ENCODE measurements at regions not wholly inside any gene's neighbourhood (a gene's known extent, or its start where the extent isn't known, plus 50 kb on each side); places are given as distances from the start of the nearest gene placed in this dataset.

- Histone ChIP-seq H3K4me2 (ENCODE audit: low read length, poor library complexity, severe bottlenecking) (no peak overlapping the region), H3K36me3 (ENCODE audit: control insufficient read depth in 1 of 2, insufficient read depth in 2 of 2, low read depth in 1 of 2, low read length in 2 of 2) (no peaks in the 10 kb centered on the region), H3K27ac (ENCODE audit: low read length, poor library complexity, severe bottlenecking) (no peak overlapping the region), H2BK15ac (ENCODE audit: low read depth, poor library complexity, severe bottlenecking) (no peak overlapping the region), H2BK12ac (ENCODE audit: low read length in 2 of 2) (no peak overlapping the region), H2AK5ac (ENCODE audit: low read length, severe bottlenecking) (no peak overlapping the region), H3K79me1 (replicated peaks; ENCODE audit: low read length, poor library complexity, severe bottlenecking) (no peaks in the 10 kb centered on the region), H4K8ac (ENCODE audit: low read length) (no peak overlapping the region), H3K27me3 (ENCODE audit: control insufficient read depth in 1 of 2, insufficient read depth in 1 of 2, low read length in 2 of 2) (no peaks in the 10 kb centered on the region), H3K14ac (ENCODE audit: low read length in 2 of 2) (no peak overlapping the region), H3K4ac (ENCODE audit: low read depth in 1 of 2, low read length in 2 of 2) (no peak overlapping the region), H4K91ac (ENCODE audit: low read length) (no peak overlapping the region), H2AFZ (ENCODE audit: low read depth, low read length) (no peak overlapping the region), H3K4me3 (ENCODE audit: insufficient read depth in 1 of 2, low read depth in 1 of 2, low read length in 2 of 2) (no peak overlapping the region), H3K9ac (ENCODE audit: low read length) (no peak overlapping the region), H3K9me3 (ENCODE audit: control insufficient read depth, low read length) (peaks cover 5% of the 10 kb centered on the region), H2BK5ac (ENCODE audit: low read depth, low read length, poor library complexity, severe bottlenecking) (no peak overlapping the region), H3K18ac (ENCODE audit: low read depth in 1 of 2, low read length in 2 of 2) (no peak overlapping the region), H3K4me1 (ENCODE audit: control insufficient read depth, insufficient read depth, low read depth, low read length) (no peaks in the 10 kb centered on the region), H3K23ac (ENCODE audit: low read length in 2 of 2) (no peak overlapping the region), H2BK120ac (ENCODE audit: low read depth, low read length) (no peak overlapping the region)
- no peak for DNase-seq
- WGBS, result 83% methylated on average over 2 of the region's 2 CpGs
These were observed 256.0 kb upstream of the SETBP1 start for GRCh38 chr18:44424645-44425035.

- Histone ChIP-seq H2BK12ac (ENCODE audit: low read length in 2 of 2) (no peak overlapping the region), H3K4me2 (ENCODE audit: low read length, poor library complexity, severe bottlenecking) (no peak overlapping the region), H2BK15ac (ENCODE audit: low read depth, poor library complexity, severe bottlenecking) (no peak overlapping the region), H2AK5ac (ENCODE audit: low read length, severe bottlenecking) (no peak overlapping the region), H4K91ac (ENCODE audit: low read length) (no peak overlapping the region), H3K9me3 (ENCODE audit: control insufficient read depth, low read length) (peaks cover 5% of the 10 kb centered on the region), H3K14ac (ENCODE audit: low read length in 2 of 2) (no peak overlapping the region), H3K4me3 (ENCODE audit: insufficient read depth in 1 of 2, low read depth in 1 of 2, low read length in 2 of 2) (no peak overlapping the region), H3K4me1 (ENCODE audit: control insufficient read depth, insufficient read depth, low read depth, low read length) (no peaks in the 10 kb centered on the region), H3K79me1 (replicated peaks; ENCODE audit: low read length, poor library complexity, severe bottlenecking) (no peaks in the 10 kb centered on the region), H2BK120ac (ENCODE audit: low read depth, low read length) (no peak overlapping the region), H3K27ac (ENCODE audit: low read length, poor library complexity, severe bottlenecking) (no peak overlapping the region), H3K36me3 (ENCODE audit: control insufficient read depth in 1 of 2, insufficient read depth in 2 of 2, low read depth in 1 of 2, low read length in 2 of 2) (no peaks in the 10 kb centered on the region), H2BK5ac (ENCODE audit: low read depth, low read length, poor library complexity, severe bottlenecking) (no peak overlapping the region), H3K9ac (ENCODE audit: low read length) (no peak overlapping the region), H4K8ac (ENCODE audit: low read length) (no peak overlapping the region), H3K27me3 (ENCODE audit: control insufficient read depth in 1 of 2, insufficient read depth in 1 of 2, low read length in 2 of 2) (no peaks in the 10 kb centered on the region), H2AFZ (ENCODE audit: low read depth, low read length) (no peak overlapping the region), H3K18ac (ENCODE audit: low read depth in 1 of 2, low read length in 2 of 2) (no peak overlapping the region), H3K23ac (ENCODE audit: low read length in 2 of 2) (no peak overlapping the region), H3K4ac (ENCODE audit: low read depth in 1 of 2, low read length in 2 of 2) (no peak overlapping the region)
- no peak for DNase-seq
- 93% methylated on average over 1 of the region's 2 CpGs for WGBS
These were observed 255.5 kb upstream of the SETBP1 start for GRCh38 chr18:44425161-44425560.

- Histone ChIP-seq H4K8ac (ENCODE audit: low read length) (no peak overlapping the region), H2BK5ac (ENCODE audit: low read depth, low read length, poor library complexity, severe bottlenecking) (no peak overlapping the region), H3K4ac (ENCODE audit: low read depth in 1 of 2, low read length in 2 of 2) (no peak overlapping the region), H2AFZ (ENCODE audit: low read depth, low read length) (no peak overlapping the region), H3K79me1 (replicated peaks; ENCODE audit: low read length, poor library complexity, severe bottlenecking) (no peaks in the 10 kb centered on the region), H3K27ac (ENCODE audit: low read length, poor library complexity, severe bottlenecking) (no peak overlapping the region), H3K36me3 (ENCODE audit: control insufficient read depth in 1 of 2, insufficient read depth in 2 of 2, low read depth in 1 of 2, low read length in 2 of 2) (no peaks in the 10 kb centered on the region), H2AK5ac (ENCODE audit: low read length, severe bottlenecking) (no peak overlapping the region), H3K4me1 (ENCODE audit: control insufficient read depth, insufficient read depth, low read depth, low read length) (no peaks in the 10 kb centered on the region), H2BK15ac (ENCODE audit: low read depth, poor library complexity, severe bottlenecking) (no peak overlapping the region), H3K4me2 (ENCODE audit: low read length, poor library complexity, severe bottlenecking) (no peak overlapping the region), H4K91ac (ENCODE audit: low read length) (no peak overlapping the region), H2BK12ac (ENCODE audit: low read length in 2 of 2) (no peak overlapping the region), H3K9ac (ENCODE audit: low read length) (no peak overlapping the region), H3K27me3 (ENCODE audit: control insufficient read depth in 1 of 2, insufficient read depth in 1 of 2, low read length in 2 of 2) (no peaks in the 10 kb centered on the region), H2BK120ac (ENCODE audit: low read depth, low read length) (no peak overlapping the region), H3K4me3 (ENCODE audit: insufficient read depth in 1 of 2, low read depth in 1 of 2, low read length in 2 of 2) (no peak overlapping the region), H3K9me3 (ENCODE audit: control insufficient read depth, low read length) (no peaks in the 10 kb centered on the region), H3K23ac (ENCODE audit: low read length in 2 of 2) (no peak overlapping the region), H3K18ac (ENCODE audit: low read depth in 1 of 2, low read length in 2 of 2) (no peak overlapping the region), H3K14ac (ENCODE audit: low read length in 2 of 2) (no peak overlapping the region)
- WGBS, result 76% methylated on average over 2 of the region's 2 CpGs
- no peak for DNase-seq
These were observed 243.1 kb upstream of the SETBP1 start for GRCh38 chr18:44437603-44438002.

DNA sequence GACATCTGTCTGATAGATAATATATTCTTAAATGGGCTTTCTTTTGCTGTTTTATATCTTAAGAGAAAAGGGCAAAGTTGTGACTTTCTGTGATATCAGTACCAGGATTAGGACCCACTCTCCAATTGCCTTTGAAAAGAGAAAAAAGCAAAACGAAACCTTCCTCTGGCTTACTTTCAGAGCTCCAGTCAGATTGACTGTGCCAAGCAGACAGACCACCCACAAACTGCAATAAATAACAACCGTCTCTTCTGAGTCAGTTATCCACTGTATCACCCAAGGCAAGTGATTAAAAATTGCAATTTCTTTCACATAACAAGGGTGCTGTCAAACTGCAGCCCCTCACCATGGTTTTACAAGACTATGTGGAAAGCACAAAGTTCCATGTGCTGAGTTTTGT, 230.5 kb upstream of the SETBP1 start:
- no peak for DNase-seq

More for the DNA sequence above, 230.5 kb upstream of the SETBP1 start:
- Histone ChIP-seq H2BK12ac (ENCODE audit: low read length in 2 of 2) (no peak overlapping the region), H4K91ac (ENCODE audit: low read length) (no peak overlapping the region), H2AFZ (ENCODE audit: low read depth, low read length) (no peak overlapping the region), H3K27me3 (ENCODE audit: control insufficient read depth in 1 of 2, insufficient read depth in 1 of 2, low read length in 2 of 2) (no peaks in the 10 kb centered on the region), H3K79me1 (replicated peaks; ENCODE audit: low read length, poor library complexity, severe bottlenecking) (no peaks in the 10 kb centered on the region), H2BK15ac (ENCODE audit: low read depth, poor library complexity, severe bottlenecking) (no peak overlapping the region), H3K4me3 (ENCODE audit: insufficient read depth in 1 of 2, low read depth in 1 of 2, low read length in 2 of 2) (no peak overlapping the region), H3K18ac (ENCODE audit: low read depth in 1 of 2, low read length in 2 of 2) (no peak overlapping the region), H3K23ac (ENCODE audit: low read length in 2 of 2) (no peak overlapping the region), H3K4me1 (ENCODE audit: control insufficient read depth, insufficient read depth, low read depth, low read length) (no peaks in the 10 kb centered on the region), H3K27ac (ENCODE audit: low read length, poor library complexity, severe bottlenecking) (no peak overlapping the region), H3K9ac (ENCODE audit: low read length) (no peak overlapping the region), H2AK5ac (ENCODE audit: low read length, severe bottlenecking) (no peak overlapping the region), H3K9me3 (ENCODE audit: control insufficient read depth, low read length) (no peaks in the 10 kb centered on the region), H3K14ac (ENCODE audit: low read length in 2 of 2) (no peak overlapping the region), H2BK5ac (ENCODE audit: low read depth, low read length, poor library complexity, severe bottlenecking) (no peak overlapping the region), H3K36me3 (ENCODE audit: control insufficient read depth in 1 of 2, insufficient read depth in 2 of 2, low read depth in 1 of 2, low read length in 2 of 2) (no peaks in the 10 kb centered on the region), H3K4ac (ENCODE audit: low read depth in 1 of 2, low read length in 2 of 2) (no peak overlapping the region), H2BK120ac (ENCODE audit: low read depth, low read length) (no peak overlapping the region), H3K4me2 (ENCODE audit: low read length, poor library complexity, severe bottlenecking) (no peak overlapping the region), H4K8ac (ENCODE audit: low read length) (no peak overlapping the region)
- 54% methylated on average over 2 of the region's 2 CpGs for whole genome bisulfite sequencing
